LNCaP clone FGC (cell line): ENCODE measurements at regions not wholly inside any gene's neighbourhood (a gene's known extent, or its start where the extent isn't known, plus 50 kb on each side); places are given as distances from the start of the nearest gene placed in this dataset.
"Not testable (repeated sequence)": the region's sequence is repeated elsewhere in the genome, so short reads cannot be mapped to it uniquely, and the experiment has no call there.

Experiments
- DNase-seq: peaks from one replicate; pipeline ENCODE4 v3.0.0-alpha.2; 2011; ENCODE audit warnings: low read depth
- H3K4me3 ChIP-seq: 2 replicates; pipeline ENCODE4 v1.5.1; 2011; ENCODE audit warnings: mild to moderate bottlenecking, low read depth, low read length, control low read depth
- CTCF ChIP-seq: IDR thresholded peaks from 2 replicates; pipeline ENCODE4 v1.5.1; 2012; ENCODE audit warnings: mild to moderate bottlenecking; ENCODE audit not compliant: control insufficient read depth, insufficient read depth; ENCODE audit errors: extremely low read depth

- no peak for DNase-seq
- no peak for TF ChIP-seq CTCF
- no peak overlapping the region for H3K4me3 ChIP-seq
Measured at GRCh38 chr12:37546206-37546605, 770.4 kb upstream of the ALG10B start.

- H3K4me3 ChIP-seq: no peak overlapping the region; the same call in 1 of the 2 replicates
- no peak for TF ChIP-seq CTCF
- no peak for DNase-seq
Measured at GRCh38 chr12:37546901-37547475, 769.6 kb upstream of the ALG10B start.

DNA sequence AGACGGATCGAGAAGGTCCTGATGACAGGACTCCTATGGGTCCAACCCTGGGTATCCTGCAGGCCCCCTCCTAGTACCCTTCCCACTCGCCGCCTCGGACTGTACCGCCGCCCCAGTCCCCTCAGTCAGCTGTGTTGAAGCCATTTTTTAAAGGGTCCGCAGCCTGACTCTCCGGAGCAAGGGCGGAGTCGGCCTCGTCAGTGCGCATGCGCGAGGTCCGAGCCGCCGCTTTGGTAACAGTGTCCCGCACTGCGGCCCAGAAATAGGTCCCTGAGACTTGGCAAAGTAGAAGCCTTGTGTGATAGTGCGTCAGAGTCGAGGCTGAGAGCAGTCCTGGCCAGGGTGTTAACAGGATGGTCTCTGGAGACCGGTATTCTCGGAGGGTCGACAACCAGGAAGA, 769.0 kb upstream of the ALG10B start:
- no peak for TF ChIP-seq CTCF
- peak overlapping the region; percentile 39 for H3K4me3 ChIP-seq
- DNase-seq: no peak

GRCh38 chr12:37548266-37548805, 768.2 kb upstream of the ALG10B start:
- DNase-seq: no peak
- no peak overlapping the region for H3K4me3 ChIP-seq
- no peak for TF ChIP-seq CTCF

DNA sequence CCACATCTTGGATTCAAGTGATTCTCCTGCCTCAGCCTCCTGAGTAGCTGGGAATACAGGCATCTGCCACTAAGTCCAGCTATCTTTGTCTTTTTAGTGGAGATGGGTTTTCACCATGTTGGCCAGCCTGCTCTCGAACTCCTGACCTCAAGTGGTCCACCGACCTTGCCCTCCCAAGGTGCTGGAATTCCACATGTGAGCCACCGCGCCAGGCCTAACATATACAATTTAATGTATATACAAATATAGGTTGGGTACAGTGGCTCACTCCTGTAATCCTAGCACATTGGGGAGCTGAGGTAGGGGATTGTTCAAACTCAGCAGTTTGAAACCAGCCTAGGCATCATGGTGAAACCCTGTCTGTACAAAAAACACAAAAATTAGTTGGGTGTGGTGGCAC, 759.6 kb upstream of the ALG10B start:
- H3K4me3 ChIP-seq, DNase-seq: not testable (repeated sequence)

DNA sequence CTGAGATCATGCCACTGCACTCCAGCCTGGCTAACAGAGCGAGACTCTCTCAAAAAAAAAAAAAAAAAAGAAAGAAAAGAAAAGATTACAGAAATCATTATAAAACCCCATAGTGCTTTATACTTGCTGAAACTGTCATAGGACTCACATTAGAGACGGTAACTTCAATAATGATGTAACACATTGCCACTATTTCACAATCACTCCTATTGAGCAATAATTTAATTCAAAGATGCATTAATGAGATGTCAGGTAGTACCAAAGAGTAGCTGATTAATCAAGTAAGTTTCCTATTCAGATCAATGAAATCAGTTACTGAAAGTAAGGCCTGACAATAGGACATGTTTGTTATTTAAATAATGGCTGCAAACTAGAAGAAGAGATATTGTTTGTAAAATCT, 751.5 kb upstream of the ALG10B start:
- no peak overlapping the region for H3K4me3 ChIP-seq
- no peak for TF ChIP-seq CTCF
- DNase-seq: no peak

- DNase-seq, H3K4me3 ChIP-seq: not testable (repeated sequence)
Measured at GRCh38 chr12:37570547-37570946, 746.0 kb upstream of the ALG10B start.
